Spleen (tissue), 7 donors: ENCODE measurements at regions not wholly inside any gene's neighbourhood (a gene's known extent, or its start where the extent isn't known, plus 50 kb on each side); places are given as distances from the start of the nearest gene placed in this dataset.

ENCODE experiments used
- CTCF ChIP-seq, 11 experiments: fragments of 200-600 bp in 7 of 11; fragments of 450-650 bp in 4 of 11; sonication (generic) in 4 of 11; IDR thresholded peaks in 8 of 11; conservative IDR thresholded peaks in 3 of 11; 1 replicate in 7 of 11; 2 replicates in 4 of 11; pipeline versions ENCODE4 v1.4.0 to v1.8.0; 2016 to 2021; ENCODE audit warnings: antibody characterized with exemption in 11 of 11, inconsistent platforms in 4 of 11, mild to moderate bottlenecking in 1 of 11
- POLR2A ChIP-seq, 3 donors: fragments of 450-650 bp; IDR thresholded peaks; one replicate each; pipeline ENCODE4 v1.5.1; 2017; ENCODE audit warnings: antibody characterized with exemption in 3 of 3, mild to moderate bottlenecking in 1 of 3
- donor health status: DM: no; HTN: no; CAD: no; lungs with moderate emphysema.
- donor health status: DM: no; HTN: no; CAD: no.
- donor health status: DM: no; HTN: no; CAD: no.

GRCh38 chr4:81359207-81359606, 112.5 kb downstream of the RASGEF1B start:
- TF ChIP-seq CTCF (IDR thresholded peaks at IDR 0.05 in 8 of 11, conservative IDR thresholded peaks at IDR 0.05 in 3 of 11) (no peak), POLR2A (IDR thresholded peaks at IDR 0.05) (no peak)
